ENCODE measurements at regions not wholly inside any gene's neighbourhood (a gene's known extent, or its start where the extent isn't known, plus 50 kb on each side); places are given as distances from the start of the nearest gene placed in this dataset.

DNA sequence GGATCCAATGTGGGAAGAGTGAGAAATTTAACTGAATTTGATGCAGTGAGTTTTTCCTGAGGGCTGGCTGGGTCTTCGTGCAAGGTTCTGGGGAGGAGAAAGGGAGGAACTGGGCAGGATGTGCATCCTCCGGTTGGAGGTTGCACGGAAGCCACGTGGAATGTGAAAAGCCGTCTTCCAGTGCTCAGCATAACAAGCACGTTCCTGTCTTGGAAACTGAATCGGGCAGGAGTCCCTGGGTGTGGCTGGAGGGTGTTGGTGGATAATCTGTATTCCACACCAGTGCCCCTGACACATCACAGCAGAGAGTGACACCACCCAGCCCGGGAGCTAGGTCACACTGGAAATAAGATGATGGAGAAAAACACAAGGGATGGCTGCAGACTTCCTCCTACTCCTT is 154.3 kb downstream of the C5orf15 start:
- no peak overlapping the region for H3K27ac ChIP-seq

DNA sequence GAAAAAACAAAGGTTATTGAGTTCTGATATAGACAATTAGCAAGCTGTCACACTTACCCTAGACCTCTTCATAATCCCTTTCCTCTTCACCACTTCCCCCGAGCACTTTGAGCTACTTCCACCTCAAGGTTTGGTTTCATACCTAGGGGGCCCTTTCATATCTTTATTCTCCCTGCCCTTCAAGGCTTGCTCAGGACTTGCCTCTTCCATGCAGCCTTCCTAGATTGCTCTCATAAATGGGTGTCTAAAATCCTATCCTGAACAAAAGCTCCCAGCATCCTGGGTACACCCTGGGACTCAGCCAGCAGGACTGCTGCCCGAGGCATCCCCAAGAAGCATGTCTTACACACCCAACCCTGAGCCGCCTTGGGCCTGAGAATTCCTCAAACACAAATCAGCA is 157.3 kb downstream of the C5orf15 start:
- H3K27ac ChIP-seq: no peak overlapping the region
- TF ChIP-seq, protein P1, sequence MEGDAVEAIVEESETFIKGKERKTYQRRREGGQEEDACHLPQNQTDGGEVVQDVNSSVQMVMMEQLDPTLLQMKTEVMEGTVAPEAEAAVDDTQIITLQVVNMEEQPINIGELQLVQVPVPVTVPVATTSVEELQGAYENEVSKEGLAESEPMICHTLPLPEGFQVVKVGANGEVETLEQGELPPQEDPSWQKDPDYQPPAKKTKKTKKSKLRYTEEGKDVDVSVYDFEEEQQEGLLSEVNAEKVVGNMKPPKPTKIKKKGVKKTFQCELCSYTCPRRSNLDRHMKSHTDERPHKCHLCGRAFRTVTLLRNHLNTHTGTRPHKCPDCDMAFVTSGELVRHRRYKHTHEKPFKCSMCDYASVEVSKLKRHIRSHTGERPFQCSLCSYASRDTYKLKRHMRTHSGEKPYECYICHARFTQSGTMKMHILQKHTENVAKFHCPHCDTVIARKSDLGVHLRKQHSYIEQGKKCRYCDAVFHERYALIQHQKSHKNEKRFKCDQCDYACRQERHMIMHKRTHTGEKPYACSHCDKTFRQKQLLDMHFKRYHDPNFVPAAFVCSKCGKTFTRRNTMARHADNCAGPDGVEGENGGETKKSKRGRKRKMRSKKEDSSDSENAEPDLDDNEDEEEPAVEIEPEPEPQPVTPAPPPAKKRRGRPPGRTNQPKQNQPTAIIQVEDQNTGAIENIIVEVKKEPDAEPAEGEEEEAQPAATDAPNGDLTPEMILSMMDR (conservative IDR thresholded peaks at IDR 0.05): no peak
- no peak for TF ChIP-seq ZFX (IDR thresholded peaks at IDR 0.05)

More for the DNA sequence above, 154.3 kb downstream of the C5orf15 start:
- TF ChIP-seq, protein P1 (conservative IDR thresholded peaks at IDR 0.05): no peak
- no peak for TF ChIP-seq ZFX (IDR thresholded peaks at IDR 0.05)

DNA sequence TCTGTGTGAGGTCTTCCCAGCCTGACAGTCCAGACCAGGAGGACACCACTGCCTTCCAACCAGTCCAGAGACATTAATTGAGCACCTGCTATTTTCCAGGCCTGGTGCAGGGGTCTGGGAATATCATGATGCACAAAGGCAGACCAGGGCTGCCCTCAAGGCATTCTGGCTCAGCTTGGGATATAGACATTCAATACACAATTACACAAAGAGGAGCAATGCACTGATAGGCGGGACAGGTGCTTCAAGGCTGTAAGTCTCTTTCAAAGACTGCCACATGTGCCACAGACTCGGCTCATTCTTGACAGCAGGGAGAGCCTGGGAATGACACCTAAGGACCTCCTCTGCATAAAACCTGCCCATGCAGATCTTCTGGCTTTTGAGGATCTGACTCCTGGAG is 158.6 kb downstream of the C5orf15 start:
- TF ChIP-seq, protein P1 (conservative IDR thresholded peaks at IDR 0.05): no peak
- no peak for TF ChIP-seq ZFX (IDR thresholded peaks at IDR 0.05)
- no peak overlapping the region for H3K27ac ChIP-seq

DNA sequence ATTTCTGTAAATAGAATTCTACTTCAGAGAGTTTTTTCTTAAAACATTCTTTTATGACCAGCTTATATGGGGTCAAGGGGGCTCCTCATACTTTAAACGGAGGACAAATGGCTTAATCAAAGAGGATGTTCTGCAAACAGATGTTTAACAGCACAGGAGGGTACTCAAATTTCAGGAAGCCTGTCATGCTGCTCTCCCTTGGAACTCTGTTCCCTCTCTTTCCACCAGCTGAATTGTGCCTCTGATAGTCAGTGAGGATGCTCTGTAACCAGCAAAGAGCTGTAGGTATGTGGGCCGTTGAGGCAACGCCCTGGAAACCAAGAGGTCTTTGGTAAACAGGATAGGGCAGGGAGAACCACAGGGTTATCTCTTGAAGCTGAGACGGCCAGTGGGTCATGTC is 161.1 kb downstream of the C5orf15 start:
- TF ChIP-seq ZFX (IDR thresholded peaks at IDR 0.05): no peak
- TF ChIP-seq, protein P1 (conservative IDR thresholded peaks at IDR 0.05): no peak
- H3K27ac ChIP-seq: no peak overlapping the region

DNA sequence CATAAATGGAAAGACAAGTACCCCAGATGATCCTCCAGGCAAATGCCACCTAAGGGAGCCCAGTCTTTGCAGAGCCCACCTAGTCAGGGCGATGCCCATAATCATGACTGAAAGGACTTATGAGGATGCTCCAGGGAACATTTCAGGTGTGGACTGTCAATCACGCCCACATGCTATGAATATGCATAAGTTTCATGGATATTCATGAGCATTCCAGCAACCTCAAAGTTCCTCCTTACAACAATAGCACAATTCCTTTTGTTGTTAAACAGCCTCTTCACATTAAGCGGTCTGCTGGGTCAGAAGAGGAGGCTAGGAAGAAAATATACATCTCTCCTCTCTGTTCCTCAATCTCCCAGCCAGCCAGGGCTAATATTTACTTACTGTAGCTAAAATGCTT is 161.6 kb downstream of the C5orf15 start:
- no peak overlapping the region for H3K27ac ChIP-seq
- TF ChIP-seq, protein P1 (conservative IDR thresholded peaks at IDR 0.05): no peak
- no peak for TF ChIP-seq ZFX (IDR thresholded peaks at IDR 0.05)

DNA sequence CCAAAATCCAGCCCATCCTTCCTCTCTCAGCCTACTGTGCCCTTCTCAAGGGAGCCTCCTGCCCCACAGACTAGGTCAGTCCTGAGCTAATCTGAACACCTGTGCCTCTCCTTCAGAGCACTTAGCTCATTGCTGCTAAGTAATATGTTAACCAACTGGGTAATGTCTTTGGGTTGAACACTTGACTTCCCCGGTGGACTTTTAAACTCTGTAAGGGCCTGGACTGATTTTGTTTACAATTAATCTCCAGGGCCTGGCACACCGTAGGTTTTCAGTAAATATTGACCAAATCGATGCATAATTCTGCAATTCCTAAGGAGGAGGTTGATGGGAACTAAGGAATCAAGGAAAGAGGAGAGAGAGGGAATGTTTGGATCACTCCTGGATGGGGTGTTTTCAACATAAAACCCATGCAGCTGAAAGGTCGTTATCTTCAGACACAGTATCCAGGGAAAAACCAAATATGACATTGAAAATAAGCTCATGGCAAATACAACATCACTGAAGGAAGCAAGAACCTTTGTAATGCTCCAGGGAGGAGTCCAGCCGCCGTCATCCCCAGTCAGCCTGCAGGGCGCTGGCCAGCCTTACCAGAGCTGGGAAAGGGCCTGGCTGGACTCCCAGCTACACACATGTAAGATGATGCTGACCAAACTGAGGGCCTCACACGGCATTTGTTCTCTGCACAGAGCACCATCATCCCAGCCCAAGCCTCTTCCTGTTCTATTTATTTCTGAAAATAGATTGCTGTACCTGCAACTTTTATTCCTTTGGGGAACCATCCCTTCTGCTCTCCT is 166.3 kb downstream of the C5orf15 start:
- no peak for TF ChIP-seq ZFX (IDR thresholded peaks at IDR 0.05)
- H3K27ac ChIP-seq: no peak overlapping the region

DNA sequence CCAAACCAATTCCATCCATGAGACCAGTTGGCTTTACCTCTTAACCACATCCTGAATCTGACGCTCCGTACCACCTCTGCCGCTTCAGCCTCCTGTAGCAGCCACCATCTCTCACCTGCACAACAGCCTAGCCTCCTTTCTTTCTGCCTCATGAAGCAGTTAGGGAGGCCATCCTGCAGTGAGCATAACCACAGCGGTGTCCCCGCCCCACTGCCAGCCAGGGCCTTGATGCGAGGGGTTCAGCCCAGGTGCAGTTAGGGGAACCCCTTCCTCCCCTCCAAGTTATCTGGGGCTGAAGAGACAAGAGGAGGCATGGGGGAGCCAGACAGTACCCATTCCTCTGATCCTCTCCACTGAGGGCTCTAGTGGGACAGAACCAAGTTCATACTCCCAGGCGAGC is 167.0 kb downstream of the C5orf15 start:
- no peak overlapping the region for H3K27ac ChIP-seq
- TF ChIP-seq ZFX (IDR thresholded peaks at IDR 0.05): no peak
- TF ChIP-seq, protein P1 (conservative IDR thresholded peaks at IDR 0.05): no peak
